SK-N-MC (cell line): ENCODE measurements at regions not wholly inside any gene's neighbourhood (a gene's known extent, or its start where the extent isn't known, plus 50 kb on each side); places are given as distances from the start of the nearest gene placed in this dataset.

Experiments
- EZH2 ChIP-seq: fragments of 200-600 bp; sonication (generic); IDR thresholded peaks from one replicate; pipeline ENCODE4 v1.6.1; 2017; ENCODE audit warnings: antibody characterized with exemption
- POLR2AphosphoS5 ChIP-seq: IDR thresholded peaks from 2 replicates; pipeline ENCODE4 v1.6.1; 2012; ENCODE audit warnings: mild to moderate bottlenecking, low read depth, low read length, borderline replicate concordance

- no peak for TF ChIP-seq POLR2AphosphoS5
- TF ChIP-seq EZH2: no peak
These were observed 200.5 kb upstream of the ANO3 start for GRCh38 chr11:26131406-26131805.
